ENCODE measurements at regions not wholly inside any gene's neighbourhood (a gene's known extent, or its start where the extent isn't known, plus 50 kb on each side); places are given as distances from the start of the nearest gene placed in this dataset.

GRCh38 chr3:132789959-132790358 lies 67.8 kb upstream of the NPHP3 start:
- H3K9me3 ChIP-seq (ENCODE audit: insufficient read depth, low read depth, low read length), result no peaks in the 10 kb centered on the region
- H3F3A ChIP-seq (ENCODE audit: low read depth), result no peaks in the 10 kb centered on the region
- no peaks in the 10 kb centered on the region for H3K9me2 ChIP-seq (replicated peaks; ENCODE audit: low read depth, low read length)
- H3K4me1 ChIP-seq (ENCODE audit: insufficient read depth, low read length, poor library complexity, severe bottlenecking), result peaks cover 3% of the 10 kb centered on the region
- no peaks in the 10 kb centered on the region for H4K20me1 ChIP-seq (ENCODE audit: insufficient read depth, low read length, poor library complexity, severe bottlenecking)
- H3K79me2 ChIP-seq (ENCODE audit: insufficient read depth, low read length), result no peaks in the 10 kb centered on the region
- no peaks in the 10 kb centered on the region for H3K27me3 ChIP-seq (ENCODE audit: insufficient read depth, low read length, poor library complexity, severe bottlenecking)
- H3K4me3 ChIP-seq (ENCODE audit: low read length, poor library complexity, severe bottlenecking), result no peak overlapping the region
- H3K9ac ChIP-seq (ENCODE audit: low read depth, low read length, poor library complexity, severe bottlenecking), result no peak overlapping the region
- H3K36me3 ChIP-seq (ENCODE audit: insufficient read depth, low read length), result no peaks in the 10 kb centered on the region
- H2AFZ ChIP-seq (ENCODE audit: low read length), result no peak overlapping the region
- H3K4me2 ChIP-seq (ENCODE audit: low read depth, low read length, poor library complexity, severe bottlenecking), result no peak overlapping the region
- no peak for TF ChIP-seq EZH2phosphoT487 (IDR thresholded peaks at IDR 0.05; ENCODE audit: borderline replicate concordance)
- TF ChIP-seq CTCF (conservative IDR thresholded peaks at IDR 0.05; ENCODE audit: low read length), result no peak

- Histone ChIP-seq H3K4me2 (ENCODE audit: low read depth, low read length, poor library complexity, severe bottlenecking) (no peak overlapping the region), H3K4me1 (ENCODE audit: insufficient read depth, low read length, poor library complexity, severe bottlenecking) (peaks cover 7% of the 10 kb centered on the region), H3K9me3 (ENCODE audit: insufficient read depth, low read depth, low read length) (no peaks in the 10 kb centered on the region), H3F3A (ENCODE audit: low read depth) (no peaks in the 10 kb centered on the region), H3K4me3 (ENCODE audit: low read length, poor library complexity, severe bottlenecking) (no peak overlapping the region), H4K20me1 (ENCODE audit: insufficient read depth, low read length, poor library complexity, severe bottlenecking) (no peaks in the 10 kb centered on the region), H3K9me2 (replicated peaks; ENCODE audit: low read depth, low read length) (no peaks in the 10 kb centered on the region), H3K79me2 (ENCODE audit: insufficient read depth, low read length) (no peaks in the 10 kb centered on the region), H3K36me3 (ENCODE audit: insufficient read depth, low read length) (no peaks in the 10 kb centered on the region), H2AFZ (ENCODE audit: low read length) (no peak overlapping the region), H3K9ac (ENCODE audit: low read depth, low read length, poor library complexity, severe bottlenecking) (no peak overlapping the region), H3K27me3 (ENCODE audit: insufficient read depth, low read length, poor library complexity, severe bottlenecking) (no peaks in the 10 kb centered on the region)
- no peak for TF ChIP-seq EZH2phosphoT487 (IDR thresholded peaks at IDR 0.05; ENCODE audit: borderline replicate concordance)
Measured at GRCh38 chr3:132788301-132788671, 66.1 kb upstream of the NPHP3 start.

GRCh38 chr3:132787616-132788300 lies 65.5 kb upstream of the NPHP3 start:
- H3K9me2 ChIP-seq (replicated peaks; ENCODE audit: low read depth, low read length), result no peaks in the 10 kb centered on the region
- peaks cover 7% of the 10 kb centered on the region for H3K4me1 ChIP-seq (ENCODE audit: insufficient read depth, low read length, poor library complexity, severe bottlenecking)
- H3K9ac ChIP-seq (ENCODE audit: low read depth, low read length, poor library complexity, severe bottlenecking), result no peak overlapping the region
- no peaks in the 10 kb centered on the region for H4K20me1 ChIP-seq (ENCODE audit: insufficient read depth, low read length, poor library complexity, severe bottlenecking)
- H3K4me2 ChIP-seq (ENCODE audit: low read depth, low read length, poor library complexity, severe bottlenecking), result no peak overlapping the region
- H3K4me3 ChIP-seq (ENCODE audit: low read length, poor library complexity, severe bottlenecking), result no peak overlapping the region
- no peaks in the 10 kb centered on the region for H3F3A ChIP-seq (ENCODE audit: low read depth)
- no peaks in the 10 kb centered on the region for H3K27me3 ChIP-seq (ENCODE audit: insufficient read depth, low read length, poor library complexity, severe bottlenecking)
- TF ChIP-seq CTCF (conservative IDR thresholded peaks at IDR 0.05; ENCODE audit: low read length), result no peak
- no peak for TF ChIP-seq EZH2phosphoT487 (IDR thresholded peaks at IDR 0.05; ENCODE audit: borderline replicate concordance)
- H3K9me3 ChIP-seq (ENCODE audit: insufficient read depth, low read depth, low read length), result no peaks in the 10 kb centered on the region
- H3K79me2 ChIP-seq (ENCODE audit: insufficient read depth, low read length), result no peaks in the 10 kb centered on the region
- no peaks in the 10 kb centered on the region for H3K36me3 ChIP-seq (ENCODE audit: insufficient read depth, low read length)
- no peak overlapping the region for H2AFZ ChIP-seq (ENCODE audit: low read length)

- Histone ChIP-seq H2AFZ (ENCODE audit: low read length) (no peak overlapping the region), H3K36me3 (ENCODE audit: insufficient read depth, low read length) (no peaks in the 10 kb centered on the region), H3K4me3 (ENCODE audit: low read length, poor library complexity, severe bottlenecking) (no peak overlapping the region), H3F3A (ENCODE audit: low read depth) (no peaks in the 10 kb centered on the region), H4K20me1 (ENCODE audit: insufficient read depth, low read length, poor library complexity, severe bottlenecking) (no peaks in the 10 kb centered on the region), H3K9me2 (replicated peaks; ENCODE audit: low read depth, low read length) (no peaks in the 10 kb centered on the region), H3K27me3 (ENCODE audit: insufficient read depth, low read length, poor library complexity, severe bottlenecking) (no peaks in the 10 kb centered on the region), H3K9me3 (ENCODE audit: insufficient read depth, low read depth, low read length) (no peaks in the 10 kb centered on the region), H3K4me1 (ENCODE audit: insufficient read depth, low read length, poor library complexity, severe bottlenecking) (peaks cover 7% of the 10 kb centered on the region), H3K4me2 (ENCODE audit: low read depth, low read length, poor library complexity, severe bottlenecking) (no peak overlapping the region), H3K9ac (ENCODE audit: low read depth, low read length, poor library complexity, severe bottlenecking) (no peak overlapping the region), H3K79me2 (ENCODE audit: insufficient read depth, low read length) (no peaks in the 10 kb centered on the region)
- TF ChIP-seq CTCF (conservative IDR thresholded peaks at IDR 0.05; ENCODE audit: low read length) (no peak), EZH2phosphoT487 (IDR thresholded peaks at IDR 0.05; ENCODE audit: borderline replicate concordance) (no peak)
Measured at GRCh38 chr3:132786890-132787289, 64.7 kb upstream of the NPHP3 start.
